Activated T-cell treated with anti-CD3 and anti-CD28 coated beads, Interleukin-2, amount 50 U/mL, for 72 hours (primary cell): ENCODE measurements at regions not wholly inside any gene's neighbourhood (a gene's known extent, or its start where the extent isn't known, plus 50 kb on each side); places are given as distances from the start of the nearest gene placed in this dataset.
A peak's percentile ranks its signal among the peaks of the same experiment; 100 is the strongest.
"Not testable (repeated sequence)": the region's sequence is repeated elsewhere in the genome, so short reads cannot be mapped to it uniquely, and the experiment has no call there.

ENCODE experiments used
- ATAC-seq, 2 donors: fragments of 150-1000 bp; cut with Tn5 transposase; replicated peaks in 1 of 2; 2 replicates each; pipeline ENCODE4 v1.10.0; 2021; ENCODE audit warnings: moderate library complexity in 2 of 2, mild to moderate bottlenecking in 1 of 2
- DNase-seq, 2 donors: peaks; one replicate each; pipeline ENCODE4 v3.0.0; 2021 to 2022; ENCODE audit warnings: mixed read lengths in 1 of 2
- H3K27ac Mint-ChIP-seq: one replicate; pipeline ENCODE4 v1.8.0; 2022; ENCODE audit warnings: mild to moderate bottlenecking, moderate library complexity, mixed read lengths
- H3K27me3 Mint-ChIP-seq: one replicate; pipeline ENCODE4 v1.8.0; 2022; ENCODE audit warnings: low read depth, mixed read lengths
- H3K36me3 Mint-ChIP-seq, 2 donors: one replicate each; pipeline ENCODE4 v1.8.0; 2022; ENCODE audit warnings: mixed read lengths in 2 of 2, mild to moderate bottlenecking in 1 of 2; ENCODE audit not compliant: insufficient read depth in 2 of 2
- H3K4me1 Mint-ChIP-seq: one replicate; pipeline ENCODE4 v1.8.0; 2022; ENCODE audit warnings: low read depth, mixed read lengths
- H3K4me3 Mint-ChIP-seq, 2 donors: one replicate each; pipeline ENCODE4 v1.8.0; 2022; ENCODE audit warnings: mild to moderate bottlenecking in 2 of 2, mixed read lengths in 2 of 2, moderate library complexity in 2 of 2
- H3K9me3 Mint-ChIP-seq, 2 donors: one replicate each; pipeline ENCODE4 v1.8.0; 2022; ENCODE audit warnings: mixed read lengths in 2 of 2

DNA sequence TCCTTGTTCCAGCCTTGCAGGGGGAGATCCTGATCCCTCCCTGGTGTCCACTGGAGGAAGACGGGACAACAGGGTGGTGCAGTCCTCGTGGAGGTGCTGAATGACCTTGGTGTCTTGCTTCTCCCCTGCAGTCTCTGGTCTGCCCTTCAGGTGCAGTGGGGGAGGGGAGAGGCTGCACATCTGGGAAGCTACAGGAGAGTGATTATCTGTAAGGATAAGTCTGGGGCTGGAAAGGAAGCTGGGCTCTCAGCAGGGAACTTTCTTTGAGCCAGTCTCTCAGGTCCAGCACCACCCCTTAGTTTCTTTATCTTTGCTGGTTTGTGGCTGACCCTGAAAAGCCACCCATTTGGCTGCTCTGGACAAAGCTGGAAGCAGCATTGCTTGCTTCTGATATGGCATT is 275.6 kb downstream of the CCSER2 start:
- Mint-ChIP-seq H3K36me3 (no peaks in the 10 kb centered on the region), H3K4me3 (no peak overlapping the region), H3K27ac (no peak overlapping the region), H3K9me3 (no peaks in the 10 kb centered on the region), H3K27me3 (peaks cover 29% of the 10 kb centered on the region), H3K4me1 (no peaks in the 10 kb centered on the region)
- DNase-seq (no peak), ATAC-seq (no peak)

DNA sequence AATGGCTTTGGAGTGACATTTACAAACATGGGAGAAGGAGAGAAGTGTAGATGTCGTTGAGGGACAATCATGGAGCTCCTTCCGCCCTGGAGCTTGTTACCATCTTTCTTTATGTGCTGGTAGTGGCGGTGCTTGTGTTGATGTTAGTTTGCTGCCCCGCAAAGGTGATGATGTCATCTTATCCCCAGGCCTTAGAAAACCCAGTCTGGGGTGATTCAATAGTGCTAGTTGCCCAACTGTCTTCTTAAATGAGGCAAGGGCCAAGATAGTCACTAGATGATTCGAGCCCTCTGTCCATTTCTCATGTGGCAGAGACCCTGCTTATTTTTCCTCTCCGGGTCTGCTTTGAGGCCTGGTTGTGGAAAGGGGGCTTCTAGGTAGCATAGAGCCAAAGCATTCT is 277.4 kb downstream of the CCSER2 start:
- H3K36me3 Mint-ChIP-seq, result no peaks in the 10 kb centered on the region
- no peaks in the 10 kb centered on the region for H3K9me3 Mint-ChIP-seq
- H3K4me3 Mint-ChIP-seq, result no peak overlapping the region
- no peaks in the 10 kb centered on the region for H3K4me1 Mint-ChIP-seq
- ATAC-seq, result no peak
- DNase-seq, result no peak
- no peak overlapping the region for H3K27ac Mint-ChIP-seq
- H3K27me3 Mint-ChIP-seq, result peaks cover 29% of the 10 kb centered on the region

DNA sequence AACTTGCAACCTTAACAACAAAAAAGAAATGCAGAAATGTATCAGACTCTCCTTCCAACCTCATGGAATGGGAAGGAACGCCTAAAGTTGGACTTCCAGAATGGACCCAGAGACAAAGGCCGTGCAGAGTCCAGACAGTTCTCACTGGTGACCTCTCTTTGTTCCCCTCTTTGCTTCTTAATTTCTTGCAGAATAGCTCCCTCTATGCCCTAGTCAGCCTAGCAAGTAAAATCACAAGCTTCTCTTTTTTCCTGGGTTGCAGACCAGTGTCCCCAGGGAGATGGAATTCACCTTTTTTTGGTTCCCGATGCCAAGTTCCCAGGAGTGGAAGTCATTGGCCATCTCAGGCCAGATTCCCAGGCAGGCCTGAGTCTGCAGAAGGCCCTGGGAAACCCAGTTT is 278.0 kb downstream of the CCSER2 start:
- no peak overlapping the region for H3K4me3 Mint-ChIP-seq
- H3K9me3 Mint-ChIP-seq, result no peaks in the 10 kb centered on the region
- ATAC-seq (no peak), DNase-seq (no peak)
- H3K27me3 Mint-ChIP-seq, result peaks cover 29% of the 10 kb centered on the region
- no peak overlapping the region for H3K27ac Mint-ChIP-seq
- no peaks in the 10 kb centered on the region for H3K4me1 Mint-ChIP-seq
- H3K36me3 Mint-ChIP-seq, result no peaks in the 10 kb centered on the region

DNA sequence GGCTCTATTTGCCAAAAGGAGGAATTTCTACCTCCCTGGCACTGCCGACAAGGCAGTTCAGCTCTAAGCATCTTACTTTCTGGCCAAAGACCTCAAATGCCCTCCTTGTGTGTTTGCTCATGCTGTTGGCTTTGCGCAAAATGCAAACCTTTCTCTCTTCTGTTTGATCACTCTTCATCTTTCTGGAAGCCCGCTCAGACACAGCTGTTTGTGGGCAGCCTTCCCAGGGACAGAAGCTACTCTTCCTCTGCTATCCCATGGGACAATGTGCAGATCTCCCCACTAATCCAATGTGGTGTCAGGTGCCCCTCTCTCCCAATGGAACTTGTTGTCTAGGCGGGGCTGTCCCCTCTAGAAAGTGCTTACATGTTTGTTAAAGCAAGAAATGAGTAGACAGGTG is 278.7 kb downstream of the CCSER2 start:
- Mint-ChIP-seq H3K27me3 (peaks cover 29% of the 10 kb centered on the region), H3K9me3 (no peaks in the 10 kb centered on the region), H3K27ac (no peak overlapping the region), H3K4me1 (no peaks in the 10 kb centered on the region), H3K4me3 (no peak overlapping the region), H3K36me3 (no peaks in the 10 kb centered on the region)
- DNase-seq (no peak), ATAC-seq (no peak)

DNA sequence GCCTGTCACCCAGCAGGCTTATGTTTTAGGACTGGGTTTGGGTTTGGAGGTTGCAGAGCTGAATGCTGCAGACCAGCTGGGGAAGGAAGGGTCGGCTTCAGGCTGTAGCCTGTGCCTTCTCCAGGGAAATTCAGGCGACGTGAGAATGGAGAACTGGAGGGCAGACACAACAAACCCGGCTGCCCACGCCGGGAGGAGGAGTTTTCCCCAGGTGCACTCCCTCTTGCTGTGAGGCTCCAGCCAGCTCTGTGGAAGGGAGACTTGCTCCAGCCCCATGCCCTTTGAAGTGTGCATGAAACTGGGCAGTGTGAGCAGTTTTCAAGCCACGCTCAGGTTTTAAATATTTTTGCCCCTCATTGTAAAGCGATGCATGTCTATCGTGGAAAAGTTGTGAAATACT is 279.1 kb downstream of the CCSER2 start:
- H3K4me1 Mint-ChIP-seq, result no peaks in the 10 kb centered on the region
- no peak for ATAC-seq

DNA sequence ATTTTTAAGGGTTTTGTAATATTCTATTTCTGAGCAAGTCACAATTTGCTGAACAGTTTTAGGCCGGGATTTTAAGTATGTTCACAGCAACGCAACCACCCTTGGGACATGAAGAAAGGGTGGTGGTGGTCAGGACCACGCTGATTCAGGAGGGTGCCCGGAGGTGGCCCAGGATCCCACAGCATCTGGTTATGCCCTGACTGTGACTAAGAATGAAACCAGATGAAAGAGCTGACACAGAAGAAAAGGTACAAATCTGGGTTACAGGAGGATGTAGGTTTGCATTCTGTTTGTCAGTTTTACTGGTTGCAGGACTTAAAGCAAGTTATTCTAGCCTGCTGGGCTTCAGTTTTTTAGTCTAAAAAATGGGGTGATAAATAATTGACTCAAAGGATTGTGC is 279.7 kb downstream of the CCSER2 start:
- peak; percentile 12 for DNase-seq
- Mint-ChIP-seq H3K9me3 (no peaks in the 10 kb centered on the region), H3K27ac (no peak overlapping the region), H3K4me3 (no peak overlapping the region), H3K36me3 (no peaks in the 10 kb centered on the region), H3K4me1 (no peaks in the 10 kb centered on the region), H3K27me3 (peaks cover 34% of the 10 kb centered on the region)
- peak in 1 of 2 donors; percentile 60 for ATAC-seq

More for the DNA sequence above, 279.1 kb downstream of the CCSER2 start:
- H3K36me3 Mint-ChIP-seq, result no peaks in the 10 kb centered on the region
- H3K9me3 Mint-ChIP-seq, result no peaks in the 10 kb centered on the region
- DNase-seq, result no peak
- H3K4me3 Mint-ChIP-seq, result no peak overlapping the region
- H3K27ac Mint-ChIP-seq, result no peak overlapping the region
- peaks cover 29% of the 10 kb centered on the region for H3K27me3 Mint-ChIP-seq

DNA sequence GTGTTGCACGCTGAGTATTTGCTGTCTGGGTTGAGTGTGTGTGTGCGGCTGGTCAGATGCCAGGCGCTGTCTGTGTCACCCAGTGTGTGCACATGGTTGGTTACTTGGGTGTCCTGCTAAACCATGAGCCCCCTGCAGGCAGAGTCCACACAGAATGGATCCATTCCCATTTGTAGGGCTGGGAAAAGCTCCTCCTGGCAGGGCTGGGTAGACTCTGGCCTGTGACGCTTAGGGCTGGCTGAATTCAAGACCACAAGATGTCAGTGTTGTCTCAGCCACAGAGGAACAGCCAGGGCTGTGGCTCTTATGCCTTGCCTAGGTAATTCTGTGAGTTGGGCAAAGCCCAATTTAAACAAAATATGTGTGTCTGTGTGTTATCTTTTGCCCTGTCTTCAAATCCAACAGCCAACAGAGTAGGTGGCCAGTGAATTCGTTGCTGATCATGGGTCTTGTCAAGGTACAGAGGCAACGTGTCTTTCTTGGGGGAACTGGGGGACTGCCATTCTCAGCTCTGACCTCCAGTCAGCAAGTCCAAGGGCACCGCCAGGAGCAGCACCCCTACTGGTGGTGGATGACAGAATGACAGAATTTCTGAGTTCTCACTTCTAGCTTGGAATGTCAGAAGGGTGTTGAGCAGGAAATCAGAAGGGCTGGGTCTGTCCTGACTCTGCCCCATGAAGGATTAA is 285.1 kb downstream of the CCSER2 start:
- Mint-ChIP-seq H3K36me3 (no peaks in the 10 kb centered on the region), H3K4me1 (no peaks in the 10 kb centered on the region), H3K4me3 (no peak overlapping the region), H3K9me3 (no peaks in the 10 kb centered on the region), H3K27ac (no peak overlapping the region), H3K27me3 (peaks cover 13% of the 10 kb centered on the region)
- ATAC-seq (peak in 1 of 2 donors; percentile 27), DNase-seq (no peak)

DNA sequence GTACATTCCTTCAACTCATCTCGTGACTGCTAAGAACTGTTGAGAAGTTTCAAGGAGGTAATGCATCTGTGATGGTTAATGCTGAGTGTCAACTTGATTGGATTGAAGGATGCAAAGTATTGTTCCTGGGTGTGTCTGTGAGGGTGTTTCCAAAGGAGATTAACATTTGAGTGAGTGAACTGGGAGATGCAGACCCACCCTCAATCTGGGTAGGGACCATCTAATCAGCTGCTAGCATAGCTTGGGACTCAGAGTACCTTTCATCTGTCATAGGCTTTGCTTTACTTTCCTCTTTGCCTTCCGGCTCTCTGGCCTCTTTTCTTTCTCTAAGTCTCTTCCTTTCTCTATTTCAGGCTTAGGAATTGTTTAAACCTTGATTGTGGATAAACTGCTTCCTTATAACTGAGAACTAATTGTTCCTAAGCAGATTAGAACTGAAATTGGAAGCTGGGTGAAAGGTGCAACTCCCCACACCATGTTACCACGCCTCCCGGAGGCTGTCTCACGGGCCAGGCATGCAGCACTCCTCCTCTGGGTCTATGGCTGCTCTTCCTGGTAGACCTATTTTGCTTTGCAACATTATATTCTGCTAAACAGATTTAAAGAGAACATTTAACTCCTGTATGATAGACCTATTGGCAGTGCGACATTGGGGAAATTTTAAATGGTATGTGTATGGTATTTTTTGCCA is 298.2 kb downstream of the CCSER2 start:
- no peaks in the 10 kb centered on the region for H3K36me3 Mint-ChIP-seq
- no peak for ATAC-seq
- H3K9me3 Mint-ChIP-seq, result no peaks in the 10 kb centered on the region
- no peaks in the 10 kb centered on the region for H3K27me3 Mint-ChIP-seq
- DNase-seq, result no peak
- no peak overlapping the region for H3K27ac Mint-ChIP-seq
- no peak overlapping the region for H3K4me3 Mint-ChIP-seq
- H3K4me1 Mint-ChIP-seq, result no peaks in the 10 kb centered on the region

DNA sequence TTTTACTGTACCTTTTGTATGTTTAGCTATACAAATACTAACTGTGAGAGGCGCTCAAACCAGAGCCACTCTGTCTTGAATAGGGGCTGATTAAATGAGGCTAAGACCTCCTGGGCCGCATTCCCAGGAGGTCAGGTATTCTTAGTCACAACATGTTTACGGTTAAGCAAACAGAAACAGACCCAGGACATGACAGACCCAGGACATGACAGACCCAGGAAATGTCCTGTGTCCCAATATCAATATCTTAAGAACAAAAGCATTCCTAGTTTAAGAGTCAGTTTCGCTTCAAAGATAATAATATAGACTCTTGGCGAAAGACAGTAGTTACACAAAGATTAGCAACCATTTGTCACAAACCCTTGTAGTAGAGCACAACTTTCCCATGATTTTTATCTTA is 304.5 kb downstream of the CCSER2 start:
- no peaks in the 10 kb centered on the region for H3K27me3 Mint-ChIP-seq

DNA sequence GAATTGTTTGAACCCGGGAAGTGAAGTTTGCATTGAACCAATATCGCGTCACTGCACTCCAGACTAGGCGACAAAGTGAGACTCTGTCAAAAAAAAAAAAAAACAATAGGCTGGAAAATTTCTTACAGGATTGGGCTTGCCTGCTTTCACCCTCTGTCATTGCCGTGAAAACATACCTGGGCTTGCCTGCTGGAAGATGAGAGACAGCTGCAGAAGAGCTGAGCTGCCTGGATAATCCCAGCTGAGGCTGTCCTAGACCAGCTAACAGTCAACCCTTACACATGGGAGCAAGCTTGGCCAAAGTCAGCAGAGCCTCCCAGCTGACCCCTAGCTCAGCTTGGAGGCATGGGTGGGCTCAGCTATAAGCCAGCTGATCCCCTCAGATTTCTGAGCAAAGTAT is 306.2 kb downstream of the CCSER2 start:
- no peaks in the 10 kb centered on the region for H3K36me3 Mint-ChIP-seq
- DNase-seq (no peak), ATAC-seq (no peak)
- H3K9me3 Mint-ChIP-seq, result no peaks in the 10 kb centered on the region
- no peak overlapping the region for H3K4me3 Mint-ChIP-seq
- H3K4me1 Mint-ChIP-seq, result no peaks in the 10 kb centered on the region
- H3K27ac Mint-ChIP-seq, result no peak overlapping the region
- no peaks in the 10 kb centered on the region for H3K27me3 Mint-ChIP-seq

More for the DNA sequence above, 304.5 kb downstream of the CCSER2 start:
- Mint-ChIP-seq H3K4me3 (no peak overlapping the region), H3K36me3 (no peaks in the 10 kb centered on the region), H3K9me3 (no peaks in the 10 kb centered on the region), H3K4me1 (no peaks in the 10 kb centered on the region), H3K27ac (no peak overlapping the region)
- DNase-seq (no peak), ATAC-seq (no peak)

DNA sequence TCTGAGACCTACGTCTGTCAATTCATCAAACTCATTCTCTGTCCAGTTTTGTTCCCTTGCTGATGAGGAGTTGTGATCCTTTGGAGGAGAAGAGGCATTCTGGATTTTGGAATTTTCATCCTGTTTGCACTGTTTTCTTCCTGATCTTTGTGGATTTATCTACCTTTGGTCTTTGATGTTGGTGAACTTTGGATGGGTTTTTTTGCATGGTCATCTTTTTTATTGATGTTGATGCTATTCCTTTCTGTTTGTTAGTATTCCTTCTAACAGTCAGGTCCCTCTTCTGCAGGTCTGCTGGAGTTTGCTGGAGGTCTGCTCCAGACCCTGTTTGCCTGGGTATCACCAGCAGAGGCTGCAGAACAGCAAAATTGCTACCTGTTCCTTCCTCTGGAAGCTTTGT is 322.2 kb downstream of the CCSER2 start:
- not testable (repeated sequence) for H3K36me3 Mint-ChIP-seq, DNase-seq, H3K27ac Mint-ChIP-seq, H3K4me1 Mint-ChIP-seq, ATAC-seq, H3K4me3 Mint-ChIP-seq, H3K27me3 Mint-ChIP-seq, H3K9me3 Mint-ChIP-seq

DNA sequence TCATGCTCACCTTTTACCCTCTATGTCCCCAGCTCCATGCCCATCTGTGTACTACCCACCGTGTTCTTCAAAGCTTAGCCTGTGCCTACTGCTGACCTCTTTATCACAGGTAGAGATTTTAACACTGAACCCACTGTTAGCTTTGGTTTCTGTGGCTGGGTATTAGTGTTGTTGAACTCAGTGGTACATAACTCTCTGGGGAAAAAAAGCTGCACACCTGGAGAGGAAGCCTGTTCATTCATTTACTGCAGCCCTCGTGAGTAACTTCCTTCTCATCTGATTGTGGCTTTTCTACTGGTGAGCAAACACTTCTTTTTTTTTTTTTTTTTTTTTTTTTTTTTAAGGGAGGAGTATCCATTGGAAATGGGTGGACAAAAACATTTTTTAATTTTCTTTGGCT is 326.3 kb downstream of the CCSER2 start:
- ATAC-seq (no peak), DNase-seq (no peak)
- Mint-ChIP-seq H3K36me3 (no peaks in the 10 kb centered on the region), H3K27ac (no peak overlapping the region), H3K9me3 (no peaks in the 10 kb centered on the region), H3K4me1 (no peaks in the 10 kb centered on the region), H3K4me3 (no peak overlapping the region), H3K27me3 (peaks cover 11% of the 10 kb centered on the region)

DNA sequence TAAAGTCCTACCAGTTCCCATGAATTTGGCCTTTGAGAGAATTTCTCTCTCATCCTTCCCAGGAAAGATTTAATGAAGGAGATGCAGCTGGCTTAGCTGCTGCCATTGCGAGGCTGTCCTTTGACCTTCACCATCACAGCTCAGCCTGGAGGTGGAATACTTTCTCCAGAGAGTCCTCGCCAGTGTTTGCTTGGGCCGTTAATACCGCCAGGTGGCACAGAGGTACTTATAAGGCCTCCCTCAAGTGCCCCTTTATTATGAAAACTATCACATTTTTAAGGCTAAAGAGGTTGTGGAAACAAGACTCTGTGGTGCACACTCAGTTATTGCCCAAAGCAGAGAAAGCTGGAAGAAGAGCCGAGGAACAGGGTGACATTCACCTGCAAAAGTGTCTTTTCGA is 330.6 kb downstream of the CCSER2 start:
- no peaks in the 10 kb centered on the region for H3K9me3 Mint-ChIP-seq
- no peak for ATAC-seq
- no peak overlapping the region for H3K27ac Mint-ChIP-seq
- H3K4me1 Mint-ChIP-seq, result no peaks in the 10 kb centered on the region
- H3K4me3 Mint-ChIP-seq, result no peak overlapping the region
- H3K27me3 Mint-ChIP-seq, result peaks cover 11% of the 10 kb centered on the region
- no peak for DNase-seq
- H3K36me3 Mint-ChIP-seq, result no peaks in the 10 kb centered on the region
